Astrocyte of the spinal cord (primary cell): ENCODE measurements at regions not wholly inside any gene's neighbourhood (a gene's known extent, or its start where the extent isn't known, plus 50 kb on each side); places are given as distances from the start of the nearest gene placed in this dataset.

Experiments used
- DNase-seq: peaks from one replicate; pipeline ENCODE4 v3.0.0; 2011; ENCODE audit warnings: low read depth, low spot score
- H3K4me3 ChIP-seq: 2 replicates; pipeline ENCODE4 v1.5.1; 2011; ENCODE audit warnings: low read depth, mild to moderate bottlenecking, low read length, moderate library complexity
- in situ Hi-C: cut with HindIII; loops from 2 replicates; pipeline ENCODE4 v1.10.0; 2017; ENCODE audit warnings: low sequenced_read_pairs
- TF ChIP-seq, protein P1 (sequence below): IDR thresholded peaks from 2 replicates; pipeline ENCODE4 v1.5.1; 2012; ENCODE audit warnings: low read depth, mild to moderate bottlenecking, low read length, inconsistent platforms

DNA sequence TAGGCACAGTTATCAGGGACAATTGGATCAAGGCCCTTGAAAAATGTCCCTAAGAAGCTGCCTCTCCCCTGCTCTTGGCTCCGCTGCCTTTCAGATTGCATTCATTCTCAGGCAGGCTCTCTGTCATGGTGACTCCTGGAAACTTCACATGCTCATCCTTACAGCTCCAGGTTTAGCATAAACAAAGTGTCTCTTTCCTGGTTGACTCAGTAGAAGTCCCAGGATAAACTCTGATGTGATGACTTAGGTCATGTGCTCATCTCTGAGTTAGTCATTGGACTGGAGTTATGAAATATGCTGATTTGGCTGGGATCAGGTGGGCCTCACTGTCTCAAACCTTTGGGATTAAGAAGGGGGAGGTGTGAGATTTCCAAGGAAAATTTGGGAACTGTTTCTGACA, 243.8 kb downstream of the ZNF621 start:
- DNase-seq: no peak
- TF ChIP-seq, protein P1, sequence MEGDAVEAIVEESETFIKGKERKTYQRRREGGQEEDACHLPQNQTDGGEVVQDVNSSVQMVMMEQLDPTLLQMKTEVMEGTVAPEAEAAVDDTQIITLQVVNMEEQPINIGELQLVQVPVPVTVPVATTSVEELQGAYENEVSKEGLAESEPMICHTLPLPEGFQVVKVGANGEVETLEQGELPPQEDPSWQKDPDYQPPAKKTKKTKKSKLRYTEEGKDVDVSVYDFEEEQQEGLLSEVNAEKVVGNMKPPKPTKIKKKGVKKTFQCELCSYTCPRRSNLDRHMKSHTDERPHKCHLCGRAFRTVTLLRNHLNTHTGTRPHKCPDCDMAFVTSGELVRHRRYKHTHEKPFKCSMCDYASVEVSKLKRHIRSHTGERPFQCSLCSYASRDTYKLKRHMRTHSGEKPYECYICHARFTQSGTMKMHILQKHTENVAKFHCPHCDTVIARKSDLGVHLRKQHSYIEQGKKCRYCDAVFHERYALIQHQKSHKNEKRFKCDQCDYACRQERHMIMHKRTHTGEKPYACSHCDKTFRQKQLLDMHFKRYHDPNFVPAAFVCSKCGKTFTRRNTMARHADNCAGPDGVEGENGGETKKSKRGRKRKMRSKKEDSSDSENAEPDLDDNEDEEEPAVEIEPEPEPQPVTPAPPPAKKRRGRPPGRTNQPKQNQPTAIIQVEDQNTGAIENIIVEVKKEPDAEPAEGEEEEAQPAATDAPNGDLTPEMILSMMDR: no peak
- in situ Hi-C loops: no loop called here
- H3K4me3 ChIP-seq: no peak overlapping the region

DNA sequence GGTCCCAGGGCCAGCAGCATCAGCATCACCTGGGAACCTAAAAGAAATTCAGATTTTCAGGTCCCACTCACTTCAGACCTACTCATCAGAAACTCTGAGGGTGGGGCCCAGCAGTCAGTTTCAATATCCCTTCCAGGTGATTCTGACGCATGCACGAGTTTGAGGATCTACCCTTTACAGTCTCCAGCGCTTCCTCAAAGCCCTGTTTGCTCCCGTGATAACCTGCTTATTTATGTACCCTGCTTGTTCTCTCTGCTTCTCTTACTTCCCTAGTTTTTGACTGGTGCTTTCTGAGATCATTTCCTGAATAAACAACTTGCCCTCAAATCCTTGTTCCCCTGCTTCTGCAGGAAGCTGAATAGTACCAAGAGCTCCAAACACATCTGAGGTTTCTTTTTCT, 245.3 kb downstream of the ZNF621 start:
- TF ChIP-seq, protein P1: no peak
- DNase-seq: no peak
- in situ Hi-C loops: no loop called here
- no peak overlapping the region for H3K4me3 ChIP-seq

DNA sequence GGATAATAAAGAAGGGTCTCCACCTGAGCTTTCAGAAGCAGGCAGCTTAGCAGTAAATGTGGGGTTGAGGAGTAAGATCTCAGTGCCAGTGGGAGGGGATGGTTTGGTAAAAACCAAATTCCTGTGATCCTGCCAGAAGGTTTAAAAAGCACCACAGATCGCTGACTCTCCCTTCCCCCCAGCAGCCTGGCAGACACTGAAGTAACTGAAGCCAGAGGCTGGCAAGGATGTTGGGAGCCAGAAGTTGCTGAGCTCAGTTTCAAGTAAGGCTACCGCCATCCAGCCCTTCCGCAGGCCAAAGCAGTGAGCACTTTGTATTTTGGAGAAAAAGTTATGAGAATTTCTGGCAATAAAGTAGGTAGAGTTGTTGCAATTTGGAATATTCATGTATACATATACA, 246.4 kb downstream of the ZNF621 start:
- TF ChIP-seq, protein P1: no peak
- H3K4me3 ChIP-seq: no peak overlapping the region
- in situ Hi-C loops: no loop called here
- DNase-seq: no peak

DNA sequence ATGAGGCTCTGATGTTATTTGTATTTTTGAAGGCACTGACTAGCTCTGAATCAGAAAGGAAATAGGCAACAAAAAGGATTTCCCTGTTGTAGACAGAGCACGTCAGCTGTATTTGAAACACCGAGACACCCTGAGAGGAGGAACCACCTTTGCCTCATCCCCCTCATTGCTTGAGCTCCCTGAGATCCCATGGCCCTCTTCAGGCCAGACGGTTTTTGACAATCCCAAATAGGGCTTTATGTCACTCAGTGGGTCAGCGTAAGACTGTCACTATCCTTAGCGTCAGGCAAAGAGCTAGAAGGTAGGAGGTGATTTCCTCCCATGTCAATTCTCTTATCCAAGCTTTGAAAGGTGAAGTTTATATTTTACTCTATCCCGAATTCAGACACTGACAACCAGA, 254.3 kb downstream of the ZNF621 start:
- TF ChIP-seq, protein P1: no peak
- no peak for DNase-seq
- H3K4me3 ChIP-seq: no peak overlapping the region
- in situ Hi-C loops: no loop called here

DNA sequence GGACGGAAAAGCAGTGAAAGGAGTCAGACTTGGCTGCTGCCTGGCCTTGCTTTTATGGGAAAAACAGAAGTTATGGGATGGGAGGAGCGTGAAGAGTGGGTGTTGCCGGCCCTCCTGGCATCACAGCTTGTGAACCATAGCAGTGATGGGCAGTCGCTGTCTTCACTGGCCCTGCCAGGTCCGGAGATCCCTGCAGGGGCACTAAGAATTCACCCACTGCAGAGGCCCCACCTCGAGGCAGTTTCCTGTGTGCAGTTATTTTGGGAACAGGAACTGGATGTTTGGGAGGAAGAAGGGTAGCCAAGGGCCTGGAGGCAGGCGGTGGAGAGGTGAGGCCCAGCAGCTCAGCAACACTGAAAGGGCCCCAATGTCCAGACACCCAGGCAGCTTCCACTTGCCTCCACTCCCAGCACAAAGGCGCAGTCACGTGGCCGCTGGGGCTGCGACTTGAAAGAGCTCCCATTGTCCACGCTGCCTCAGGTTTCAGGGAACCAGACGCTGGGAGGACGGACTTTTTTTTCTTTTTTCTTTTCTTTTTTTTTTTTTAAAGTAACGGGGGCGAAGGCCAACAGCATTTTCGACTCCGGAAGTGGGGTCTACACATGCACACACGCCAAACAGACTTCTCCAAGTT, 255.6 kb downstream of the ZNF621 start:
- peak; percentile 88 for DNase-seq
- TF ChIP-seq, protein P1: no peak

DNA sequence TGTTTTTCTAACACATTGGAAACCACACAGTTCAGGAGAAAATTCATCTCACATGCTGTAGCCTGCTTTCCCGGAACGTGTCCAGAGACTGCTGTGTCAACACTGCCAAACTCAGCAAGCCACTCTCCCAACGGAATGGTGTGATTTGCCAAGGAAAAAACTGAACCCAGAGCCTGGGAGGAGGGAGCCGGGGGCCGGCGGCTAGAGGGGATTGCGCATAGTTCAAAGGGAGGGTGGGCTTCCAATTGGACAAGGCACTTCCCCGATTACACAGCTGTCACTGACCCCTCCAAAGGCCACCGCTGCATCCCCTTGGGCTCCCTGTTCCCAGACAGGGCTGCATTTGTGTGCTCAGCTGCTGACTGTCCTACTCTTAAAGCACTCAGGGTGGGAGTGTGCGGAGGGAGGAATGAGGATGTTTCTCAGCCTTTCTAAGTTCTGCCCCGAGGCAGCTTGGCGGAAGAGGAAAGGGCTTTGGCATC, 256.2 kb downstream of the ZNF621 start:
- no peak overlapping the region for H3K4me3 ChIP-seq
- DNase-seq: no peak
- in situ Hi-C loops: no loop called here
- TF ChIP-seq, protein P1: no peak

More for the DNA sequence above, 255.6 kb downstream of the ZNF621 start:
- H3K4me3 ChIP-seq: no peak overlapping the region
- in situ Hi-C loops: no loop called here
